ENCODE measurements at regions not wholly inside any gene's neighbourhood (a gene's known extent, or its start where the extent isn't known, plus 50 kb on each side); places are given as distances from the start of the nearest gene placed in this dataset.
"Not testable (repeated sequence)": the region's sequence is repeated elsewhere in the genome, so short reads cannot be mapped to it uniquely, and the experiment has no call there.

GRCh38 chr11:27244900-27245299, 118.1 kb downstream of the CCDC34 start:
- DNase-seq (ENCODE audit: low read depth, low spot score), result no peak
- H3K27ac ChIP-seq, result no peak overlapping the region

DNA sequence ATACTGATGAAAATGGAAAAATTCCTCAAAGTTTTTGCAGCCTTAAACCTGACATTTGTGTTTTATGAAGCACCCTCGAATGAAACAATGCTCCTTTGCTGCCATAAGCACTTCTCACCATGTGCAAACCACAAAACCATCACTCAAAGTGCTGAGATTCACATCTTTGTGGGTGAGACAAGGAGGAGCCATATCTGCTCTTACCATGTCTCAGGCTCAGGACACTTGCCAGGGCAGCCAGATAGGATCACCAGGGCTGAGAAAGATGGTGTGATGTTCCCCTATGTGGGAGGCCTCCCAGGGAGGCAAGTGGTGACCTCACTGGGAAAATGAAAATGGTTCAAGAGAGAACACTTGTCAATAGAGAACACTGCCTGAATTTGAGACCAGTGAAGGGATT, 120.4 kb downstream of the CCDC34 start:
- H3K27ac ChIP-seq, result peak overlapping the region; percentile 69
- no peak for DNase-seq (ENCODE audit: low read depth, low spot score)

DNA sequence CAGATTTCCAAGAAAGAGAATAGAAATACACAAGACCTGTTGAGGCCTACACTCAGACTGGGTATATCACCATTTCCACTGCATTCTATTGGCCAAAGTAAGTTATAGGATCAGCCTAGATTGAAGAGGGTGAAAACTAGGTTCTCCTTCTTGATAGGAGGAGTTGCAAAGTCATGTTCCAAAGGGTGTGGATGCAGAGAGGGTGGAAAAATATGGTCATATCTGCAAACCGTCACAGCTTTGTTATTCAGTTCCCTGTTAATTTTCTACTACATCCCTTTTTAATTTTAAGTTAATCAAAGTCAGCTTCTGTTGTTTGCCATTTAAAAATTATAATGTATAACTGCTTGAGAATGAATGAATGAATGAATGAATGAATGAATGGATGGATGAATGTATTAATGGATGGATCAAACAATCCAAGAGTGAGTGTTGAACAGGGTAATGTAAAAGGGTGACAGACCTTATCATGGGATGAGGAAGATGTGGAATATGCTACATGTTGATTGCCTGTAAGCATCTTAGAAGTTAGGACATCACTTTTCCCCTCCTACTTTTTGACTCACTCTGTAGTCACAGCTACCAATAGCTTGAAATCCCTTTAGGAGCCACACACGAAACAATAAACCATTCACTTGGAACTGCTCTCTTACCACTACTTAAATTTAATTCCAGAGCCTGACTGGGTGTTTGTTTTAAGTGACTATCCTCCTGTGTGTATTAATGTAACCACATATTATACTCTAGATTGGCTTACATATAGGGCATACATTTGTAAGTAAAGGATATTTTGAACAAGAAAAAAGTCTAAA, 121.5 kb downstream of the CCDC34 start:
- peak overlapping the region; percentile 69 for H3K27ac ChIP-seq
- peak; percentile 67 for DNase-seq (ENCODE audit: low read depth, low spot score)

GRCh38 chr11:27239305-27239942, 123.6 kb downstream of the CCDC34 start:
- no peak overlapping the region for H3K27ac ChIP-seq
- no peak for DNase-seq (ENCODE audit: low read depth, low spot score)

- no peak overlapping the region for H3K27ac ChIP-seq
- no peak for DNase-seq (ENCODE audit: low read depth, low spot score)
These were observed 124.2 kb downstream of the CCDC34 start for GRCh38 chr11:27238811-27239210.

DNA sequence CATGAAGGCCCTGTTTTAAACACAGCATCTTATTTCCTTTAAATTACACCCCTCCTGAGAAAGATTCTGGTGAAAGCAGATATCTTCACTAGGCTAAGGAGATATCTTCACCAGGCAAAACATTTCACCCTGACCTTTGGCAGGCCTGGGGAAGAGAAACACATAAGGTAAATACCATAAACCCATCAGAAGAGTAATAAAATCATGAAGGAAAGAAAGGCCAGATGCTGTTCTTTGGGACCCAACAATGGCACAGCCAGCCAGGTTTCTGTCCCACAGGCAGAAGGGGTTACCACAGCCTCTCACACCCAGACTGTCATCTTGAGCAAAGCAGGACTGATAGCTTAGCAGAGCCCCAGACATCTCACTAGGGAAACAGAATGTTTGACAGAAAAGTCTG, 125.4 kb downstream of the CCDC34 start:
- H3K27ac ChIP-seq, result no peak overlapping the region
- DNase-seq (ENCODE audit: low read depth, low spot score), result no peak

DNA sequence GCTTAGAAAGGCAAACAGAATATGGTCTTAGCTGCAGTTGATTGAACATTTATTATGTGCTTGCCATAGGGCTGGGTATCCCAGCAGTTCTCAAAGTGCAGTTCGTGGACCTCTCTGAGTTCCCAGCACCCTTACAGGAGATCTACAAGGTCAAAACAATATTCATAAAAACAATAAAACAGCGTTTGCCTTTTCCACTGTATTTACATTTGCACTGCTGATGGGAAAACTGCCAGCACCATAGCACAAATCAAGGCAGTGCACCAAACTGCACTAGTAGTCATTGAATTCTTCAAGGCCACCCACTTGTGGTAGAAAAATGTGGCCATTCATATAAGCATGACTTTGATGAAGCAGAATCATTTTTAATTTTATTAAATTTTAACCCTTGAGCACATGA, 128.1 kb downstream of the CCDC34 start:
- H3K27ac ChIP-seq, result no peak overlapping the region
- DNase-seq (ENCODE audit: low read depth, low spot score), result no peak

DNA sequence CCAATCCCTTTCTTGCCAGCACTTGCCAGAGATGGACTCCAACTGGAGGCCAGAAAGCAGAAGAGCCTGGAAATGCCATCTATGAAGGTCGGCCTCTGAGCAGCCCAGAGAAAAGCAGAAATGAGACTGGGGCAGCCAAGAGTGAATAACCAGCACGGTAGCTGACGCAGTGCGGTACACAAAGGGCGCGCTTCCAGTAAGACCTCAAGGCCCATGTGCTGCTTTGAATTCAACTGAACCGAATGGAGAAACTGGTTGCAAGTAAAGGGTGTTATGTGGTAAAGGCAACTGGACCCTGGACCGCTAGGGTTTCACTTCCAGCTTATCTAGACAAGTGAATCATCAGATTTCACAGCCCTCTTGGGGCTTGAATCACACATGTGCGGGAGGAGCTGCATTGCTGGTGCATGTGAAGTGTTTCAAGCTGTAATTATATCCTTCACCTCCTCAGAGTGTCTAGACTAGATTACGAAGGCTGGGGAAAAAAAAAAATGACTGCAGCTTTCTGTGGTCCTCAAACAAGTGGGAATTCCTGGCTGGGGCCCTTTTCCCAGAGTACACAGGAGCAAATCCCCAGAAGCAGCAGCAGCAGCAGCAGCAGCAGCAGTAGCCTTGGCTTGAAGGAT, 128.9 kb downstream of the CCDC34 start:
- DNase-seq (ENCODE audit: low read depth, low spot score), result no peak
- H3K27ac ChIP-seq, result no peak overlapping the region

DNA sequence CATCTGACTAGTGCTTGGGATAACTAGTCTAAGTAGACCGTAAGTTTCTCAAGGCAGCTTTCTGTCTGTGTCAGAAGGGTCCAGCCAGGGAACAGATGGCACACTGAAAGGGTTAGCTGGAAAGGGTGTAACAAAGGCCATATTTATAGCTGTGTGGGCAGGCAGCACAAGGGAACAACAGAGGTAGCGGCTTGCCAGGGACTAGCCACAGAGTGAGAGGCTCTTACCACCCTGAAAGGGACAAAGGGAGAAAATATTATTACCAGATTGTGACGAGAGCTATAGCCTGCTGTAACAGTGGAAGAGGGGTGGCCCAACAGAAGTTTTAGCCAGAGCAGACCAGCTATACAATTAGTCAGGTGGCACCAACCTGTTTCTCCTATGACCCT, 129.4 kb downstream of the CCDC34 start:
- DNase-seq (ENCODE audit: low read depth, low spot score), result no peak

GRCh38 chr11:27231530-27231929, 131.5 kb downstream of the CCDC34 start:
- H3K27ac ChIP-seq, result no peak overlapping the region
- no peak for DNase-seq (ENCODE audit: low read depth, low spot score)

More for the DNA sequence above, 129.4 kb downstream of the CCDC34 start:
- no peak overlapping the region for H3K27ac ChIP-seq

DNA sequence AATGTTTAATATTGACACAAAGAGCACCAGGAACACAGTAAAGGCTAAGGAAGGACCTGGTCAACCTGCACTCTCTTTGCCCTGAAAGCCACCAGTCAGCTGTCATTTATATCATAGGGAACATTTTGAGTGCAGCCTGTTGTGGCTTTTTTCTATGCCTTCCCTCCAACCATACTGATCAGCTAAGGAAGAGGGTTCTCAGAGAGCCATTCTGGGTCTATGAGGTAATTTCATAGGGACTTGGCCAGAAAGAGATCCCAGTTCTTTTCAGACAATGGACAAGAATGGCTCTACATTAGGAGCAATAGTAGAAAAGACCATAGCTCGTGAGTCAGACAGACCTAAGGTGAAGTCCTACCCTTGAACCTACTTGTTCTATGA, 132.8 kb downstream of the CCDC34 start:
- no peak for DNase-seq (ENCODE audit: low read depth, low spot score)
- no peak overlapping the region for H3K27ac ChIP-seq

DNA sequence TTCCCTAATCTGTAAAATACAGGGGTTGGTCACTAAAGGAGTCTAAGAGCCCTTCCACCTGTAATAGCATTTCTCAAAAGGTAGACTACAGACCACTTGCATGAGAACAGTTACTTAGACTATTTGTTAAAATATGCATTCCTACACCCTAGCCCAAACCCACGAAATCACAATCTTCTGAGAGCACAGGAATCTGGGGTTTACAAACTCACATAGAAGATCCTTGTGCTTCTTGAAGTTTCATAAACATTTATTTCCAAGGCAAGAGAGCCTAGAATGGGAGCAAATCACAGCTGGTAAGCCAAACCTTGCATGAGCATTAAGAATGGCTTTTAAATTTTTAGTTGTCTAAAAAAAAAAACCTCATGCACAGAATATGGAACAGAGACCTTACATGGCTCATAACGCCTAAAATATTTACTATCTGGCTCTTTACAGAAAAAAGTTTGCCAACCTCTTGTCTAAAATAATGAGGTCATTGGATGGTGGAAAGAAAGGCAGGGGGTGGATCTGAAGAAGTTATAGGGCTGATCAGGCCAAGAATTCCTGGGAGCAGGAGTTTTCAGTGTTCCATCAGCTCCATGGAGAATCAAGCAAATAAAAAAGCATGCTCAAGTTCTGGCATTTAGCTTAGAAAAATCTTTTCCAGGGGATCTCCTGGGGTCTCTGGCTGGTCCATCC, 133.4 kb downstream of the CCDC34 start:
- DNase-seq (ENCODE audit: low read depth, low spot score), result no peak
- no peak overlapping the region for H3K27ac ChIP-seq

DNA sequence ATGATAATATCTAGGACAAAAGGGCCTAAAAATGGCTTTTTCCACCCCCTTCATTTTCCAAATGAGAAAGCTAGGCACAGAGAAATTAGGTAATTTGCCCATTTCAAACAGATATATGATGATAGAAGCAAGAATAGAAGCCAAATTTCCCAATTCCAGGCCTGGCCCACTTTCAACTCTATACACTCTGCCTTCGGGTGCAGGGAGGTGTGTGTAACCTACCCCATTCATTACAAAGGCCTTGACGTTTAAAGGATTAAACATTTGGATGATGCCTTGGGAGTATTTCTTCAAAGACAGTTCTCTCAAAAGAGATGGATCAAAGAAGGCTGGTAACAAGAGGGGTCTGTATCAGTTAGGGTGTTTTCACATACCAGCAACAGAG, 134.1 kb downstream of the CCDC34 start:
- H3K27ac ChIP-seq, result peak overlapping the region; percentile 61
- no peak for DNase-seq (ENCODE audit: low read depth, low spot score)

GRCh38 chr11:27228232-27228905, 134.6 kb downstream of the CCDC34 start:
- no peak for DNase-seq (ENCODE audit: low read depth, low spot score)
- peak overlapping the region; percentile 61 for H3K27ac ChIP-seq

DNA sequence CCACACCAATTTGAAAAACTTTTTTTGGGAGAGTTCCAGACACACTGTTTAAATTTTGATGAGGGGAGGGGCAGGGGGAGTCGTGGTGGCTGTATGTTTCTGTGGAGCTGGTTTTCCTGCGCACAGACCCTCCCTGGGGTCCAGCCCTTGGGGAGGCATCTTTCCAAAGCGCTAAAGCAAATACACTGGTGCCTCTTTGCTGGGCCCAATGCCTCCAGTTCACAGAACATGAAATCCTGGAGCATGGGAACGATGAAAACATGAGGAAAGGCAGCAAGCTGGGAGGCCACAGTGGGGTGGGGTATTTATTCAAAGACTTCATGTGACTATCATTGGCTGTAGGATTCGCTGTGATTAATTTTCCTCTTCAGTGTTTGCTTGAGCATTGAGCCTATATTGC, 135.3 kb downstream of the CCDC34 start:
- DNase-seq (ENCODE audit: low read depth, low spot score), result no peak
- H3K27ac ChIP-seq, result peak overlapping the region; percentile 61

DNA sequence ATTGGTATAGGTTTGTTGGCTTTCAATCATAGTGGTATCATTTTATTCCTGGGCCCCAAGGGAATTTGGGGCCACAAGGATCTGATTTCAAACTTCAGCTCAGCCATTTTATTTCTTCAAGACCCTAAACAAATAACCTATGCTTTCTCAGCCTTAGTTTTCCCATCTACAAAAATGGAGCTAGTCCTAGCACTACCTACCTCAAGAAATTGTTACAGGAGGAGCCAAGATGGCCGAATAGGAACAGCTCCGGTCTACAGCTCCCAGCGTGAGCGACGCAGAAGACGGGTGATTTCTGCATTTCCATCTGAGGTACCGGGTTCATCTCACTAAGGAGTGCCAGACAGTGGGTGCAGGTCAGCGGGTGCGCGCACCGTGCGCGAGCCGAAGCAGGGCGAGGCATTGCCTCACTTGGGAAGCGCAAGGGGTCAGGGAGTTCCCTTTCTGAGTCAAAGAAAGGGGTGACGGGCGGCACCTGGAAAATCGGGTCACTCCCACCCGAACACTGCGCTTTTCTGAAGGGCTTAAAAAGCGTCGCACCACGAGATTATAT, 143.5 kb downstream of the CCDC34 start:
- not testable (repeated sequence) for H3K27ac ChIP-seq; DNase-seq (ENCODE audit: low read depth, low spot score)

DNA sequence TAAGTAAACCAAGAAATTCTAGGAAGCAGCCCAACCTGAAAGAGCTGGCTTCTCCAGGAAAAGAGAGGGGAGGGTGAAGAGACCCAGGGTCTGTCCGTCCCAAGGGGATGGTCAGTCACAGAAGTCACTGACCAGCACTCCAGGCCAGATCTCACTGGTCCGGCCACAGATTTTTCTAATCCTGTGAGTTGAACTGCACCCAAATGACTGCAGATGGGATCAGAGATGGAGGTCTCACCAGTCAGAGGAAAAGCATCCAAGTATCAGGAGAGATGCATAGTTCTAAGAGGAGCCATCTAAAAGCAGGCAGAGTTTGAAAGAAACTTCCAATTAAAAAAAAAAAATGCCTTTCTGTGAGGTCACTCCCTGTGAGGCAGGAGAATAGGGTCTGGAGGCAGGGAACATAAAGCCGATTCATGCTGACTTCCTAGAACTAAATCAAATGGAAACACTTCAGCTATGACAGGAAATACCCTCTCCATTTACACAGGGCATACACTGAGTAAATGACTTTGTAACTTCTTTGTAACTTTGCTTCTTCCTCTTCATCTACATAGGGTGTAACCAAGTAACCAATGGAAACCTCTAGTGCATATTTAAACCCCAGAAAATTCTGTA, 144.5 kb downstream of the CCDC34 start:
- peak overlapping the region; percentile 1 for H3K27ac ChIP-seq
- no peak for DNase-seq (ENCODE audit: low read depth, low spot score)

- DNase-seq (ENCODE audit: low read depth, low spot score), result no peak
- peak overlapping the region; percentile 1 for H3K27ac ChIP-seq
These were observed 145.0 kb downstream of the CCDC34 start for GRCh38 chr11:27217948-27218420.

DNA sequence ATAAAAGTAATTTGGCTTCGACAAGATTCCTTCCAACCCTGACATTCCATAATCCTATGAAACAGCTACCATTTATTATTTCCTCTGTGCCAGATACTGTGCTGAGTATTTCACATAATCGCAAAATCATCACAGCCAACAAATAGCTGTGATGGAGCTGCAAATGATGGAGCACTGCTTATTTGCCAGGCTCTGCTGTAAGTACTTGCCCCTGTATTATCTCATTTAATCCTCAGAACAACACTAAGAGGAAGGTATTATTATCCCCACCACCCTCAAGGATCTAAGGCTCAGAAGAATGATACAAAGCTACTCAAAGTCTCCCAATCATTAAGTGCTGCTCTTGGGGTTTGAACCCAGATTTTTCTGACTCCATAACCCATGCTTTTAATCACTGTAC, 145.5 kb downstream of the CCDC34 start:
- no peak overlapping the region for H3K27ac ChIP-seq
- no peak for DNase-seq (ENCODE audit: low read depth, low spot score)
